Fibroblast of lung (primary cell): ENCODE measurements at regions not wholly inside any gene's neighbourhood (a gene's known extent, or its start where the extent isn't known, plus 50 kb on each side); places are given as distances from the start of the nearest gene placed in this dataset.

ENCODE experiments used
- DNase-seq, 2 donors: peaks; one replicate each; pipeline versions ENCODE4 v3.0.0 to v3.0.0-alpha.2; 2010; ENCODE audit warnings: low read depth in 2 of 2
- H2AFZ ChIP-seq: 2 replicates; pipeline ENCODE4 v1.5.1; 2012; ENCODE audit warnings: low read length, control low read depth, inconsistent platforms
- H3K27ac ChIP-seq: 2 replicates; pipeline ENCODE4 v1.5.1; 2011; ENCODE audit warnings: low read length, control low read depth; ENCODE audit not compliant: insufficient read depth
- H3K27me3 ChIP-seq: 2 replicates; pipeline ENCODE4 v1.5.1; 2011; ENCODE audit warnings: mild to moderate bottlenecking, low read length; ENCODE audit not compliant: control insufficient read depth, insufficient read depth
- H3K36me3 ChIP-seq: 2 replicates; pipeline ENCODE4 v1.5.1; 2011; ENCODE audit warnings: low read length; ENCODE audit not compliant: control insufficient read depth, insufficient read depth
- H3K4me1 ChIP-seq: 2 replicates; pipeline ENCODE4 v1.5.1; 2011; ENCODE audit warnings: low read length; ENCODE audit not compliant: control insufficient read depth, insufficient read depth; ENCODE audit errors: extremely low read depth
- H3K4me2 ChIP-seq: 2 replicates; pipeline ENCODE4 v1.5.1; 2011; ENCODE audit warnings: low read length, control low read depth; ENCODE audit not compliant: insufficient read depth; ENCODE audit errors: extremely low read depth
- H3K4me3 ChIP-seq, 4 experiments: fragments of 200-600 bp in 1 of 4; sonication (generic) in 1 of 4; replicated peaks in 1 of 4; 2 replicates each; pipeline ENCODE4 v1.5.1; 2011 to 2016; ENCODE audit warnings: low read length in 4 of 4, low read depth in 3 of 4, mild to moderate bottlenecking in 3 of 4, control low read depth in 2 of 4, inconsistent platforms in 1 of 4, mixed read lengths in 1 of 4; ENCODE audit not compliant: insufficient read depth in 1 of 4; ENCODE audit errors: control extremely low read depth in 1 of 4
- H3K79me2 ChIP-seq: 2 replicates; pipeline ENCODE4 v1.5.1; 2012; ENCODE audit warnings: mild to moderate bottlenecking, low read length, inconsistent platforms; ENCODE audit not compliant: control insufficient read depth, insufficient read depth
- H3K9ac ChIP-seq: 2 replicates; pipeline ENCODE4 v1.5.1; 2011; ENCODE audit warnings: mild to moderate bottlenecking, low read length, control low read depth; ENCODE audit not compliant: insufficient read depth
- H3K9me3 ChIP-seq: 2 replicates; pipeline ENCODE4 v1.5.1; 2012; ENCODE audit warnings: low read depth, low read length; ENCODE audit not compliant: control insufficient read depth, insufficient read depth
- H4K20me1 ChIP-seq: 2 replicates; pipeline ENCODE4 v1.5.1; 2011; ENCODE audit warnings: low read length; ENCODE audit not compliant: control insufficient read depth, insufficient read depth; ENCODE audit errors: extremely low read depth
- EZH2 ChIP-seq: IDR thresholded peaks from 2 replicates; pipeline ENCODE4 v1.5.1; 2012; ENCODE audit warnings: low read length, control low read depth, mild to moderate bottlenecking; ENCODE audit errors: missing control alignments
- TF ChIP-seq, protein P1 (sequence below), 2 donors: IDR thresholded peaks in 1 of 2; conservative IDR thresholded peaks in 1 of 2; 1 replicate in 1 of 2; 2 replicates in 1 of 2; pipeline ENCODE4 v1.5.1; 2011 to 2012; ENCODE audit warnings: low read length in 2 of 2, control low read depth in 1 of 2, inconsistent platforms in 1 of 2, low read depth in 1 of 2, mild to moderate bottlenecking in 1 of 2

DNA sequence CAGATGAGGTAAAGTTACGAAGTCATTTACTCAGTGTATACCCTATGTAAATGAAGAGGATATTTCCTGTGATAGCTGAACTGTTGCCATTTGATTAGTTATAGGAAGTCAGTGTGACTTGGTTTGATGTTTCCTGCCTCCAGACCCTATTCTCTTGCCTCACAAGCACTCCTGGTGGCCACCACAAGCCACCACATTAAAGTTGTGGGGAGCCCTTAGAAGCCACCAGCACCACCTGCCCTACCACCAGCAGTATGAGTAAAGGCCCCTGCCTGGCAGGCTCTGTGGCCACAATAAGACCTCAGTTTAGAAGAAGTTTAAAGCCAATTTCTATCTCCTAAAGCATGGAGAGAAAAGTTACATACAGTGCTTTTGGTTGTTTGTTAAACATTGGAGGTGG lies 189.7 kb downstream of the DDX3Y start:
- no peaks in the 10 kb centered on the region for H3K79me2 ChIP-seq
- H4K20me1 ChIP-seq = no peaks in the 10 kb centered on the region
- no peak for DNase-seq
- no peaks in the 10 kb centered on the region for H3K9me3 ChIP-seq
- no peak overlapping the region for H3K4me2 ChIP-seq
- H3K36me3 ChIP-seq = no peaks in the 10 kb centered on the region
- TF ChIP-seq EZH2 = no peak
- TF ChIP-seq, protein P1, sequence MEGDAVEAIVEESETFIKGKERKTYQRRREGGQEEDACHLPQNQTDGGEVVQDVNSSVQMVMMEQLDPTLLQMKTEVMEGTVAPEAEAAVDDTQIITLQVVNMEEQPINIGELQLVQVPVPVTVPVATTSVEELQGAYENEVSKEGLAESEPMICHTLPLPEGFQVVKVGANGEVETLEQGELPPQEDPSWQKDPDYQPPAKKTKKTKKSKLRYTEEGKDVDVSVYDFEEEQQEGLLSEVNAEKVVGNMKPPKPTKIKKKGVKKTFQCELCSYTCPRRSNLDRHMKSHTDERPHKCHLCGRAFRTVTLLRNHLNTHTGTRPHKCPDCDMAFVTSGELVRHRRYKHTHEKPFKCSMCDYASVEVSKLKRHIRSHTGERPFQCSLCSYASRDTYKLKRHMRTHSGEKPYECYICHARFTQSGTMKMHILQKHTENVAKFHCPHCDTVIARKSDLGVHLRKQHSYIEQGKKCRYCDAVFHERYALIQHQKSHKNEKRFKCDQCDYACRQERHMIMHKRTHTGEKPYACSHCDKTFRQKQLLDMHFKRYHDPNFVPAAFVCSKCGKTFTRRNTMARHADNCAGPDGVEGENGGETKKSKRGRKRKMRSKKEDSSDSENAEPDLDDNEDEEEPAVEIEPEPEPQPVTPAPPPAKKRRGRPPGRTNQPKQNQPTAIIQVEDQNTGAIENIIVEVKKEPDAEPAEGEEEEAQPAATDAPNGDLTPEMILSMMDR (conservative IDR thresholded peaks at IDR 0.05 in 1 of 2, IDR thresholded peaks at IDR 0.05 in 1 of 2; ENCODE audit: low read depth in 1 of 2, low read length in 2 of 2) = no peak
- no peaks in the 10 kb centered on the region for H3K27me3 ChIP-seq
- H3K4me1 ChIP-seq = no peaks in the 10 kb centered on the region
- H3K27ac ChIP-seq = no peak overlapping the region
- H3K4me3 ChIP-seq = no peak overlapping the region
- H2AFZ ChIP-seq = no peak overlapping the region
- no peak overlapping the region for H3K9ac ChIP-seq

DNA sequence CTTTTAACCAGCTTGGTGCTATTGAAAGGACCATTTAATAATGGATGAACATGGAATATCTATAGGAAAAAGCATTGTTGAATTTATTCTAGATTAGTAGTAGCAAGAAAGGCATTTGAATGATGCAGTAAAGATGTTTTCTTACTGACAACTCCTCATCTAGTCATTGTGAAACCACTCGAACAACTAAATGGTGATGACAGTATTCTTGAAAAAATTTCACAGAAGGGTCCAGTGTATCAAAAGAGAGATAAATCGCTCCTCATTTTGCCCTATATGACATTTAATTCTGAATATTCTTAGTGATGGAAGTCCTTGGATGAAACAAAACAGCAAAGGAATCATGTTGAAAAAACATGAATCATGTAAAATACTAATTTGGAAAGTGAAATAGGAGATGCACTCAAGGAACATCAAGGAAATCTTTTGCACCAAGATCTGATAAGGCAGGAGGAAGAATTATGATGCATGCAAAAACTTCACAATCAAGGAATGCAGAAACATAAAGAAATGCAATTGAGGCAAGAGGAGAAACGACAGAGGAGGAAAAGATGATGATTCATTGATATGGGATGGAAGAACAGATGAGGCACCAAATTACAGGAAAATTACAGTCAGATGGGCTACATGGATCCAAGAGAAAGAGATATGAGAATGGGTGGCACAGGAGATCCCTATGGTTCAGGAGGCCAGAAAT lies 190.4 kb downstream of the DDX3Y start:
- no peak for DNase-seq
- Histone ChIP-seq H3K27me3 (no peaks in the 10 kb centered on the region), H3K36me3 (no peaks in the 10 kb centered on the region), H4K20me1 (no peaks in the 10 kb centered on the region), H3K27ac (no peak overlapping the region), H2AFZ (no peak overlapping the region), H3K9me3 (no peaks in the 10 kb centered on the region), H3K79me2 (no peaks in the 10 kb centered on the region), H3K4me1 (no peaks in the 10 kb centered on the region), H3K4me3 (no peak overlapping the region), H3K9ac (no peak overlapping the region), H3K4me2 (no peak overlapping the region)
- TF ChIP-seq, protein P1 (conservative IDR thresholded peaks at IDR 0.05 in 1 of 2, IDR thresholded peaks at IDR 0.05 in 1 of 2; ENCODE audit: low read depth in 1 of 2, low read length in 2 of 2) = no peak
- TF ChIP-seq EZH2 = no peak

DNA sequence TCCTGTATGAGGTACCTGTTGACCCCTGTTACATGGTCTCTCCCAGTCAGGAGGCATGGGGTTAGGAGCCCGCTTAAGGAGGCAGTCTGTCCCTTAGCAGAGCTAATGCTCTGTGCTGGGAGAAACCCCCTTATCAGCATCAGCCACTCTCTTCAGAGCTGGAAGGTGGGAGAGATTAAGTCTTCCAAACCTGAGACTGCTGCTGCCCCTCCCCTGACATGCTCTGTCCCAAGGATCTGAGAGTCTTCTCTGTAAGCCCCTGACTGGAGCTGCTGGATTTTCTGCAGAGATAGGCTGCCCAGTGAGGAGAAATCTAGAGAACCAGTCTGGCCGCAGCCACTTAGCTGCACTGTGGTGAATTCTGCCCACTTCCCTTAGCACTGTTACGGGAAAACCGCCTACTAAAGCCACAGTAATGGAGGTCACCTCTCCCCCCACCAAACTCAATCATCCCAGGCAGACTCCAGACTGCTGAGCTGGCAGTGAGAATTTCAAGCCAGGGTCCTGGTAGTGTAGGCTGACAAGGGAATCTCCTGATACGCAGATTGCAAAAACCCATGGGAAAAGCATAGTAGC lies 222.3 kb downstream of the DDX3Y start:
- Histone ChIP-seq H3K36me3 (no peaks in the 10 kb centered on the region), H3K27me3 (no peaks in the 10 kb centered on the region), H3K9ac (no peak overlapping the region)

More for the DNA sequence above, 222.3 kb downstream of the DDX3Y start:
- no peak overlapping the region for H2AFZ ChIP-seq
- no peak overlapping the region for H3K4me2 ChIP-seq
- no peaks in the 10 kb centered on the region for H3K79me2 ChIP-seq
- no peak overlapping the region for H3K4me3 ChIP-seq
- DNase-seq = no peak
- TF ChIP-seq EZH2 = no peak
- TF ChIP-seq, protein P1 (conservative IDR thresholded peaks at IDR 0.05 in 1 of 2, IDR thresholded peaks at IDR 0.05 in 1 of 2; ENCODE audit: low read depth in 1 of 2, low read length in 2 of 2) = no peak
- H3K9me3 ChIP-seq = no peaks in the 10 kb centered on the region
- H4K20me1 ChIP-seq = no peaks in the 10 kb centered on the region
- H3K4me1 ChIP-seq = no peaks in the 10 kb centered on the region
- no peak overlapping the region for H3K27ac ChIP-seq
